HG03196 (cell line): ENCODE measurements at regions not wholly inside any gene's neighbourhood (a gene's known extent, or its start where the extent isn't known, plus 50 kb on each side); places are given as distances from the start of the nearest gene placed in this dataset.
"Not testable (repeated sequence)": the region's sequence is repeated elsewhere in the genome, so short reads cannot be mapped to it uniquely, and the experiment has no call there.

ENCODE experiments used
- ATAC-seq: cut with Tn5 transposase; IDR thresholded peaks from one replicate; pipeline ENCODE4 v1.9.1; 2021; ENCODE audit not compliant: unreplicated experiment

DNA sequence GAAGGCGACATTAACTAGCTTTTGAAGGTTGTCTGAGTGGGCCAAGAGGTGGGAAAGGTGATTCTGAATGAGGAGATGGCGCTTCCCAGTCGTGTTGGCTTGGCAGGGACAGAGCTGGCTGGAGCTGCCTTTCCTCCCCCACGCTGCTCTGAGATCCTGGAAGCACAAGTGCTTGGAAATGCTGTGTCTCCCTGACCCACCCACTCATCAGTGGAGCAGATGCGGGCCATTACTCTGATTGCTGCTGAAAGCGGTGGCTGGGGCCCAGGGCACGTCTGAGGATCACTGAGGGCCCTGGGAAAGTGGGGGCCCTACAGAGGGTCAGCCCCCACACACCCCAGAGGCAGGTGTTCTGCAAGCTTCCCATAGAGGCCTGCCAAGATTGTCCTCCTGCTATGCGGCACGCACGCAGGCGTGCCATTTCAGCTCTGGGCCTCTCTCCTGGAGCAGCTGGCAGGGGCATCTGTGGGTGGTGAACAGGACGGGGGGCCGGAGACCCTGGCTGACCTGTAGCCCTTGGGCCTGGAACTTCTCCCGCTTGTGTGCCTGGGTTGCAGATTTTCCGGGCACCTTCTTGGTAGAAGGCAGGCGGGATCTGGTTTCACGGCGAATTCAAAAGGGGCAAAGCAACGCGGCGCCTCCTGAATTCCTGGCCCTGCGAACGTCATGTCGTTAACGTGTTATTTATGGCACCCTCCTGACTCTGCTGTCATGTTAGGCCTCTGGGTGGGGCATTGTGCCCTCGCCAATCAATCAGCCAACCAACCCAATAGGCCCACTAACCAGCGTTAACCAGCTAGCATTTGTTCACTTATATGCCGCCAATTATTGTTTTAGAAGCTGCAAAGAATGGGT, 133.8 kb upstream of the TBX3 start:
- no peak for ATAC-seq

DNA sequence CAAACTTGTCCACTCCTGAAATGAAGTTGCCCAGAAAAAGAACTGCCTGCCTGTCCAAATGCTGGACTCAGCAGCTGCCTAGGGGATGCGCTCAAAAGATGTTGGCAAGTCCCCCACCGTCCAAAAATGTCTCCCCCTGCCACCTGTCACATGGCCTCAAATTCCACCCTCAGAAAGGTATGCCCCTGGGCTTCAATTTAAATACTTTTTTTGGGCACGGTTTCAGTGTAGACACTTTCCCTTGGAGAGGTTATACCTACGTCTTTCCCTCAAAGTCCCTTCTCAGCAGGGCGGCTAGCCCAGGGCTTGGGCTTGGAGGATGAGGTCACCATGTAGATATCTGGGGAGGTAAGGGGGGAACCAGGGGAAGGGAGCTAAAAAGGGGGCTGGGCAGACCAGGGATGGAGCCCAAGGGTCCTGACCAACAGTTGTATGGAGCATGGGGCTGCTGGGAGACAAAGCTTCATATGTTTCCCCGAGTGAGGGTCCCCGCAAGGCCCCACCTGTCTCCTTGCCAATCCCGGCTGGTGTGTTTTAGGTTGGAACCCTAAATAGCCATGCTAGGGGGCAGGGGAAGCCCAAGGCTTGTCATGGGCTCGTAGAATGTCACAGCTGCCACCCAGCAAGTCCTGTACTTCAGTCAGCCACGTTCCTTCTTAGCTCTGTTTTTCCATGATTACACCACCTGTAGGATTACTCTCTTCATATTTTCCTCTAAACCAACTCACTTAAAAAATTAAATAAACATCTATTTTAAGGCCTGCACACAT, 131.2 kb upstream of the TBX3 start:
- no peak for ATAC-seq

DNA sequence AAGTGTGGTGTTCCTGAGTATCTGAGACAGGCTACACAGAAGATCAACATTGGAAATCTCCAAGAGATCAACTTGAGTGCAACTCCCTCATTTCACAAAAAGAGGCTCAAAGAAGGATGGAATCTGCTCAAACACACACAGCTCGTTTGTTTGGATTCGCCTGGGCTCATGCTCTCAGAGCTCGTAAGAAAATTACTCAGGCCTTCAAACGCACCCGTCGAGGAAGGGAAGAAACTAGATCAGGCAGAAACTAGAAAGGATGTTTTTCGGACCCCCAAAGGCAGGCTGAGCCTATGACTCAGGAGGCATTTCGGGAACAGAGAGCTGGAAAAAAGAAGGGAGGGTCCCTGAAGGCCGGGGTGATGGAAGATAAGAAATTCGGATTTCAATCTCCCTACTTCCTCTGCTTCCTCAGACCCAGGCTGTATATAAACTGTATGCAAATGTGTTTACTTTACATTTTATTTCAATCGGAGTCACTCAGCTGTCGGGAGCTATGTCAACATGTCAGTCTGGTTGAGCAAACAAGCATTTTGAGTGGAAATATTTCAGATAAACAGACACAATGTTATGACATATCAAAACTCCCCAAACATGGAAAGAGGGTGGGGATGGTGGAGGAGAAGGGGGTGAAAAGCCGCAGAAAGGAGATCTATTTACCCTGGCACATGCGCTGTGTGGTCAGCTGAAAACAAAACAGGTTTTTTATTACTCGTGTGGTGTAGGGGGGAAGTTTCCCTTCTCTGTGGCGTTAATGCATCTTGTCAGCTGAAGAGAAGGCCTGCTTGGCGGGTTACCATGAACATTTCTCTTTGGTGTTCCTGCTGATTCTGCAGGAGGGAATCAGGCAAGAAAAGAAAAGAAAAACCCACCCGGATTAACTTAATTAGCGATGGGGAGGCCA, 129.1 kb upstream of the TBX3 start:
- no peak for ATAC-seq

DNA sequence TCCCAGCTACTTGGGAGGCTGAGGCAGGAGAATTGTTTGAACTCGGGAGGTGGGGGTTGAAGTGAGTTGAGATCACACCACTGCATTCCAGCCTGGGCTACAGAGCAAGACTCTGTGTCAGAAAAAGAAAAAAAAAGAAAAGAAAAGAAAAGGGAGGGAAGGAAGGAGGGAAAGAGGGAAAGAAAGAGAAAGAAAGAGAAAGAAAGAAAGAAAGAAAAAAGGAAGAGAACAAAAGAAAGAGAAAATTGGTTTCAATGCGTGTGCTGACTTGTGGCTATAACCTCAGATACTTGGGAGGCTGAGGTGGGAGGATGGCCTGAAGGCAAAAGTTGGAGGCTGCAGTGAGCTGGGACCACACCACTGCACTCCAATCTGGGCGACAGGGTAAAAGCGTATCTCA, 128.4 kb upstream of the TBX3 start:
- no peak for ATAC-seq

DNA sequence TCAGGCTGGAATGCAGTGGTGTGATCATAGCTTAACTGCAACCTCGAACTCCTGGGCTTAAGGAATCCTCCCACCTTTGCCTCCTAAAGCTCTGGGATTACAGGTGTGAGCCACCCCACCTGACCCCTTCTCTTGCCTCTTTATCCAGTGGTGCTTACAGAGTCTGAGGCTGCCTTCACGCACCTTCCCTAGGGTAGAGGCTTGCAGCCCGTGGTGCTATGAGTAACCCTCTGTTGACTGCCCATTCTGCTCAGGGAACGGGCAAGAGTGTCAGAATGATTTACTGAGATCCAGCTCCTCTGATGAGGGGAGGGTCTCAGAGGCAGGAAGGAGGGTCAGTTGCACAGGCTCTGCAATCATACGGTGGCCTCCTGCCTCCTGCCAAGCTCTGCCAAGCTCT, 125.1 kb upstream of the TBX3 start:
- ATAC-seq, result no peak

DNA sequence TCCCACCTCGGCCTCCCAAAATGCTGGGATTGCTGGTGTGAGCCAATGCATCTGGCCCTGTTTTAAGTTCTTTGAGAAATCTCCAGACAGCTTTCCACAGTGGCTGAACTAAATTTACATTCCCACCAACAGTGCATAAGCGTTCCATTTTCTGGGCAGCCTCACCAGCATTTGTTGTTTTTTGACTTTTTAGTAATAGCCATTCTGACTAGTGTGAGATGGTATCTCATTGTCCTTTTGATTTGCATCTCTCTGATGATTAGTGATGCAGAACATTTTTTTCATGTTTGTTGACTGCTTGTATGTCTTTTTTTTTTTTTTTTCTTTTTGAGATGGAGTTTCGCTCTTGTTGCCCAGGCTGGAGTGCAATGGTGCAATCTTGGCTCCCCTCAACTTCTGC, 117.4 kb upstream of the TBX3 start:
- not testable (repeated sequence) for ATAC-seq

DNA sequence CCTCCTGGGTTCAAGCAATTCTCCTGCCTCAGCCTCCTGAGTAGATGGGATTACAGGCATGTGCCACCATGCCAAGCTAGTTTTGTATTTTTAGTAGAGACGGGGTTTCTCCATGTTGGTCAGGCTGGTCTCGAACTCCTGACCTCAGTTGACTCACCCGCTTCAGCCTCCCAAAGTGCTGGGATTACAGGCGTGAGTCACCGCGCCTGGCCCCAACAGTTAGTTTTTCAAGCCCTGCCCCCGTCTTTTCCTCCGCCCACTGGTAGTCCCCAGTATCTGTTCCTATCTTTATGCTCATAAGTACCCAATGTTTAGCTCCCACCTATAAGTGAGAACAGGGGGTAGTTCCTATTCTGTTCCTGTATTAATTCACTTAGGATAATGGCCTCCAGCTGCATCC, 116.6 kb upstream of the TBX3 start:
- not testable (repeated sequence) for ATAC-seq

DNA sequence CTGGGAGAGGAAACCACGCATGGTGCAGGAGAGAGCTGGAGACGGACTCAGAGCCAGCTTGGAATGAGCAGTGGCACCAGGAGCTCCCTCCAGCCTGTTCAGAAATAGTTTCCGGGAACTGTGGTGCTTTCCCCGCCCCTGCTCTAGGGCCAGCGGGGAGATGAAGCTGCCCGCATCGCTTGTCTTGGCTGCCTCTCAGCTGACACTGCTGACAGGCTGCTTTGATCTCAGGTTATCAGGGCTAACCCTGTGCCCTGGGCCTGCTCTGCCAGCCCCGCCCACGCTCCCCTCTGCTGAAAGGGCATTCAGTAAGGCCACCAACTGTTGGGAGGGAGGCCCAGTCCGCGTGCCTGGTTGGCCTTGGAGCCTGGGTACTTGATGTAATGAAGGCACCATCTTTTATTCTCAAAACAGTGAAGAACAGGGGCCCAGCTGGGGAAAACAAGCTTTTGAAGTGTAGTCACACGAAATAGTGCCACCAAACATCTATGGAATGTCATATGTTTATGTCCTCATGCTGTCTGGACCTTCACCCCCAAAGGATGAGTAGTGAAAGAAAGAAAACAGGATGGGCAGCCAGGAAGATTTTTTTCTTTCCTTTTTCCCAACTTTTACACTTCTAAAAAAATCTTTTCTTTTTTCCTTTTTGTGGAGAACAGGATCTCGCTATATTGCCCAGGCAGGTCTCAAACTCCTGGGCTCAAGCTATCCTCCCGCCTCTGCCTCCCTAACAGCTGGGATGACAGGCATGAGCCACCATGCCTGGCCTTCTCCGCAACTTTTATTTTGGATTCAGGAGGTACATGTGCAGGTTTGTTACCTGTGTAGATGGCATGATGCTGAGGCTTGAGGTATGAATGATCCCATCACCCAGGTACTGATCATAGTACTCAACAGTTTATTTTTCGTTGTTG, 115.9 kb upstream of the TBX3 start:
- no peak for ATAC-seq

DNA sequence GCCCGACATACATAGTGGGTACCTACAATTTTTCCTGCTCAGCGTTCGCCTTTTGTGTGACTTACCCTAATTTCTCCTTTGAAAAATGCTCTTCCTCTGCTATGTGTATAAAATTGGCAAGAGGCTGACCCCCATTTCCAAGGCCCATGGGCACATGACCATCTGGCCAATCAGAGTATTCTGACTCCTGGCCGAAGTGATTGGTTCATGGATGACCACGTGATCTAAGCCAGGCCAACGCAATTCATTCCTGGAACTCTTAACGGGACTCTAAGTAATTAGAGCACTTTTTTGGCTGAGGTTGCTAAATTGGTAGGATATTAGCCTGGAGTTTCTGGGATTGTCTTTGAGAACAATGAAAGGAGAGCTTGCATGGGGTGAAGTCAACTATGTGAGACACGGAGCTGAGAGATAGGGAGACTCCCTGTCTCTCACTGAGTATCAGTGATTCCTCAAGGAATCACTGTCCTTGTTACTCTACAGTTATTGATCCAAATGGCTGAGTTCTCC, 110.1 kb upstream of the TBX3 start:
- ATAC-seq, result no peak

DNA sequence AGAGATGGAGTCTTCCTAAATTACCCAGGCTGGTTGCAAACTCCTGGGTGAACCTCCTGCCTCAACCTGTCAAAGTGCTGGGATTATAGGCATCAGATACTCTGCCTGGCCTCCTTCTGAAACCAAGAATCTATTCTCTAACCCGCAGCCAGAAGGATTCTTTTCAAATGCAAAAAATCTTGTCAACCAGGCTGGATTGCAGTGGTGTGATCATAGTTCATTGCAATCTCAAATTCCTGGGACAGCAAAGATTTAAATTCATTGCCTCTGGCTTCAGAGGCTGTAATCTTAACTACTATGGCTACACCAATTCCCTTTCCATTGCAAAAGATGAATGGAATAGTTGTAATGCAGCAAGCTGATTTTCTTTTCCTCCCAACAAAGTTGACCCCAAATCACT, 106.3 kb upstream of the TBX3 start:
- no peak for ATAC-seq

DNA sequence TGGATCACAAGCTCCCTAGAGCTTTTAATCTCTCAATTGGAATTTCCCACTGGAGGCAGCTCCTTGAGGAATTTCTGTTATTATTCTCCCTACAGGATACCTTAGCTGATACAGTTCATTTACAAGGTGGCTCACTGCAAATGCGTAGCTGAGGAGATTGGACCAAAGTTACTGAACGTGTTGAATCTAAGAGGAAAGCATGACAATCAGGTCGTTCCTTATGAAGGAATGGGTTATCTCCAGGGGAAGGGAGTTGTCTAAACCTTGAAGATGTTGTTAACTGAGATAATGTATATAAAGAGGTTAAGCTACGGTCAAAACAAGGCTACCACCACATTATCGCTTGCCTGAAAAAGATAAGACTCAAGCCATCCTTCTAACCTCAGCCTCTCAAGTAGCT, 105.8 kb upstream of the TBX3 start:
- ATAC-seq, result no peak

DNA sequence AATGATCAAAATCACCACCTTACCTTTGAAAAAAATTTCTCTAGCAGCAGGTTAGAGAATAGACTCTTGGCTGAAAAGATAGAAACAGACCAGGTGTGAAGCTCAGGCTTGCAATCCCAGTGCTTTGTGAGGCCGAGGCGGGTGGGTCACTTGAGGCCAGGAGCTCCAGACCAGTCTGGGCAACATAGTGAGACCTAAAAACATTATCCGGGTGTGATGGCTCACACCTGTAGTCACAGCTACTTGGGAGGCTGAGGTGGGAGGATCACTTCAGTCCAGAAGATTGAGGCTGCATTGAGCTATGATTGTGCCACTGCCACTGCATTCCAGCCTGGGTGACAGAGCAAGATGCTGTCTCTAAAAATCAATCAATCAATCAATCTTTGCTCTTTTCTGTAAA, 105.3 kb upstream of the TBX3 start:
- ATAC-seq, result no peak

DNA sequence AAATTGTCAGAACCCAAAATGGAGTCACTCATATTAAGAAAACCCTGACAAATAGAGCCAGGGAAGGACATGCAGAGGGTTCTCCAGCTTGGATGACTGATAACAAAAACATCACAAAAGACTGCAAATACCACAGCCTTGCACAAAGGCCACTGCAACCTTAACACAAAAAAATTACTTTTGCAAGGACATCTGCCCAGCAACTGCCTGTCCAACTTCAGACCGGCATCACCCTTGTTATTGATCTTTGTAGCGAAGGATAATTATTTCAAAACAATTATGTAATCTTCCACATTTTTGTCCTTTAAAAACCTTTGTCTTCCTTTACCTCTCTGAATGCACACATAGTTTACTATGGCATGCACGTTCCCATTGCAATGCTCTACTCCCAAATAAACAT, 100.6 kb upstream of the TBX3 start:
- no peak for ATAC-seq

DNA sequence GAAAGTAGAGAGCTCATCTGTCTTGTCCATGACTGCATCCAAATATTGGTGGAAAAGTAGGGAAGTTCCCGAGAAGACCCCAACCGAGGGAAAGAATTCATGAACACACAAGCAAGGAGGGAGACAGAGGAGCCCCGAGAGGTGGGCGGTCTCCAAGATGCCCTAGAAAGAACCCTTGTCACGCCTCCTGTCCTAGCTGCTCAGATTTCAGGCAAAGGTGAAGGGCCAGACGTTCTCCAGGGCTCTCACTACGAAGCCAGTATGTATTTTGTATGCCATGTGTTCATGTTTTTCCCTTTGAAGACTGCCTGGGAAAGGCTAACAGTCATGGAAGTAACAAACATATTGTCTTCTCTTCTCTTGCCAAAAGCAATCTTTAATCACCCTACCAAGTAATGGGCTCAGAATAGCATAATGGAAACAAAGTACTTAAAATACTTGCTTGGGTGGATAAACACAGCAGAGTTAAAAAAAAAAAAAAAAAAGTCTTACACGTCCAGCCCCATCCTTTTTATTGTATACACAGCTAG, 99.2 kb upstream of the TBX3 start:
- ATAC-seq, result no peak

DNA sequence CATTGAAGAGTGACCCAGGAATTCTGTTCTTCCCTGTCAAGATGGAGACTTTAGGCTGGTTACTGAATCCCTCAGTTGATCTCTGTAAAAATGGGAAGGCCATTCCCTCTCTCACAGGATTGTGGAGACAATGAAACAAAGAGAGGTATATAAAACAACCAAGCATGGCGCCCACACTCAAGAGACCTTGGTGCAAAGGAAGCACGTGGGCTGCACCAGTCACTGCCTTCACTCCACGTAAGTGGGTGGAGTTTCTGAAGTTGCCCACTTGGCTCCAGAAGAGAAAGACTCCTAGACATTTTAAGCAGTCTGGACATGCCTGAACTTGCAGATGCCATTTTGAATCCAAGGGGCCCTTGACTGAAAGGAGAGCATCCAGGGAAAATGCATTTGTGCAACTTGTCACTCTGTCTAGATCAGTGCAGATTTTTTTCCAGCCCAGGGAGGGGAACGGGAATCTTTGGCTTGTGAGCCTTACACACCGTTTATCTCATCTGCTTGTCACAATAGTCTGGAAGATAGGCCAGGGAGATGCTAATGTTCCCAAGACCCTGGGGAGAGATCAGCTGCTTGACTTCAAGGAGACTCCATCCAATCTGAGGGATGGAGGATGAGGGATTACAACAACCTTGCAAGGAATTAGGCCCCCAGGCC, 96.9 kb upstream of the TBX3 start:
- ATAC-seq, result no peak

DNA sequence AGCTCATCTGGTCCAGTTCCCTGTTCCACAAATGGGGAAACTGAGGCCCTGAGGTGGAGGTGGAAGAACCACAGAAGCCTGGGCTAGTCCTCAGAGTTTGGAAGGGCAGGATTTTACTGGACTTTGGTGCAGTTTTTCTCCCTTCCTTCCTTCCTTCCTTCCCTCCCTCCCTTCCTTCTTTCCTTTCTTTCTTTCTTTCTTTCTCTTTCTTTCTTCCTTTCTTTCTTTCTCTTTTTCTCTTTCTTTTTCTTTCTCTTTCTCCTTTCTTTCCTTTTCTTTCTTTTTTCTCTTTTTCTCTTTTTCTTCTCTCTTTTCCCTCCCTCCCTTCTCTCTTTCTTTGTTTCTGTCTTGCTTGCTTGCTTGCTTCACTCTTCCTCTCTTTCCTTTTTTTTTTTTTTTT, 95.7 kb upstream of the TBX3 start:
- ATAC-seq, result no peak

DNA sequence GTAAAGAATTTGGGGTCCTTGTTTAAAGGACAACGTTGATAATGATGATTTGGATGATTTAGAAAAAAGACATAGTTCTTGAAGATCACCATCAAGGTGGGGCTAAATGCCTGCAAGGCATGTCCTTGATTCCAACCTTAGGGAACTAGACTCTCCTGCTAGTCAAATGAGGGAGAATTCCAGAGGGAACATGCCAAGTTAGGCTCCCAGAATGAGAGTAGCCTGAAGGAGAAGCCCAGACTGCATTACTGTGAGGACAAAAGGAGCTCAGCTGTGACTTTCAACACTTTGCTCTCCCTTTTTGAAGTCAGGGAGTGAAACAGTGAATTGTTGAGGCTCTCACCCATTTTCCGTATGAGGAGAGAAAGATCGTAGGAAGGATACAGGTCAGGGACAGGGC, 95.2 kb upstream of the TBX3 start:
- ATAC-seq, result no peak

DNA sequence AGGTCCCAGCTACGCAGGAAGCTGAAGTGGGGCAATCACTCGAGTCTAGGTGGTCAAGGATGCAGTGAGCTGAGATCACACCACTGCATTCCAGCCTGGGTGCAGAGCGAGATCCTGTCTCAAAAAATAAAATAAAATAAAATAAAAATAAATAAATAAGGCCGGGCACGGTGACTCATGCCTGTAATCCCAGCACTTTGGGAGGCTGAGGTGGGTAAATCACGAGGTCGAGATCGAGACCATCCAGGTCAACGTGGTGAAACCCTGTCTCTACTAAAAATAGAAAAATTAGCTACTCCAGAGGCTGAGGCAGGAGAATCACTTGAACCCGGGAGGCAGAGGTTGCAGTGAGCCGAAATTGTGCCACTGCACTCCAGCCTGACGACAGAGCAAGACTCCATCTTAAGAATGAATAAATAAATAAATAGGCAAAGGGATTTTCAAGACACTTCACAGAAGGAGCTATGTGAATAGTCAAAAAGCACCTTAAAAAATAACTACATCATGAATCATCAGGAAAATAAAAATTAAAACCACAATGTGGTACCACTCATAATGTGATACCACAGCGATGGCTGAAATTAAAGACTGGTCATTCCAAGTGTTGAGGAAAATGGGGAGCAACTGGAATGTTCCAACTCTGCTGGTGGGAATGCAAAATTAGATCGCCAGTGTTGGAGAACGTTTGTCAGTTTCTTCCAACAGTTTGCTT, 92.9 kb upstream of the TBX3 start:
- no peak for ATAC-seq

DNA sequence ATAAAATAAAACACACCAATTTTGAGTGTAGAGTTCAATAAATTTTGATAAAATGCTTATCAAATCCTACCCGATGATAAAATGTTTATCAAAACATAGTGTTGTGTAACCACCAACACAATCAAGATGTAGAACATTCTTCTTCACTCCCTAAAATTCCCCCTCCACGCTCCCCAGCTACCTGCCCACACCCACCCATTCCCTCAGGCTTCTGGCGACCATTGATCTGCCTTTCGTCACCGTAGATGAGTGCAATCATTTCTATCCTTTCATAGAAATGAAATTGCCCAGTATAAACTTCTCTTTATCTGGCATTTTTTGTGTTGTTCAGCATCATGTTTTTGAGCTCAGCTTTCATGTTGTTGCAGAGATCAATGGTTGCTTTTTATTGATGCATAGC, 90.7 kb upstream of the TBX3 start:
- no peak for ATAC-seq
